ENCODE measurements at regions not wholly inside any gene's neighbourhood (a gene's known extent, or its start where the extent isn't known, plus 50 kb on each side); places are given as distances from the start of the nearest gene placed in this dataset.

DNA sequence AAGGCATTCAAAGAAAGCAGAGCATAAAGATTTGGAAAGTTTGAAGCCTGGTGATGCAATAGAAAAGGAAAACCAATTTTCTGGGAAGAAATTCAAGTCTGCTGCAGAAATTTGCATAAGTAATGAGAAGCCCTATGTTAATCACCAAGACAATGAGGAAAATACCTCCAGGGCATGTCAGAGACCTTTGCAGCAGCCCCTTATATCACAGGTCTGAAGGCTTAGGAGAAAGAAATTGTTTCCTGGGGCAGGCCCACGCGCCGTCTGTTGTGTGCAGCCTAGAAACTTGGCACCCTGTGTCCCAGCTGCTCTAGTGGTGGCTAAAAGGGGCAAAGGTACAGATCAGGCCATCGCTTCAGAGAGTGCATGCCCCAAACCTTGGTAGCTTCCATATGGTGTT, 495.3 kb upstream of the CDH6 start:
- DNase-seq: no peak

DNA sequence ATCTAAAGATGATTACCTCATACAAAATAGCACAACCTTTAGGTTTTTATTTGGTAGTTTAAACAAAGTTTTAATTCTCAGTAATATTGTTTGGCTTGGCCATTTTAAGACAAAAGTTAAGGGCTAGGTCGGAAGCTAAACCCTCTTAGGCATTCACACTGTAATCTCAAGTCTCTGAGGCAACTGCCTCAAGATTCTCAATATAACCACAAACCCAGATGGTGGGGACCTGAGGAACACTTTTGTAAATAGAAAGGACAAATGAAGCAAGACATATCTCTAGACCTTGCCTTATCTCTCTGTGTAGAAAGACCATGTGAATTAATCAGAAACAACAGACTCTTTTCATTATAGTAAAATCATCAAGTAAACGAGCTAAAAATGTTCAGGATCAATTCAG, 500.2 kb upstream of the CDH6 start:
- no peak for DNase-seq

DNA sequence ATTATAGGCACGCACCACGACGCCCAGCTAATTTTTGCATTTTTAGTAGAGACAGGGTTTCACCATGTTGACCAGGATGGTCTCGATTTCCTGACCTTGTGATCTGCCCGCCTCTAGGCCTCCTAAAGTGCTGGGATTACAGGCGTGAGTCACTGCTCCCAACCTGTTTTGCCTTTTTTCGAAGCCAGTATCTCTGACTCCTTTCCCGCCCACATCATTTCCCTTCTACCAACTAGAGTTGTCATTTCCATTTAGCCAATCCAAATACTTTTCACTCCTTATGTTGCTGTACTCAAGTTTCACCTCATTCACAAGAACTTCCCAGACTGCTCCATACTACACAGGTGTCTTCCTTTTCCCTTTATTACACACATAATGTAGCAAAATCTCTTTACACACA, 502.6 kb upstream of the CDH6 start:
- no peak for DNase-seq

DNA sequence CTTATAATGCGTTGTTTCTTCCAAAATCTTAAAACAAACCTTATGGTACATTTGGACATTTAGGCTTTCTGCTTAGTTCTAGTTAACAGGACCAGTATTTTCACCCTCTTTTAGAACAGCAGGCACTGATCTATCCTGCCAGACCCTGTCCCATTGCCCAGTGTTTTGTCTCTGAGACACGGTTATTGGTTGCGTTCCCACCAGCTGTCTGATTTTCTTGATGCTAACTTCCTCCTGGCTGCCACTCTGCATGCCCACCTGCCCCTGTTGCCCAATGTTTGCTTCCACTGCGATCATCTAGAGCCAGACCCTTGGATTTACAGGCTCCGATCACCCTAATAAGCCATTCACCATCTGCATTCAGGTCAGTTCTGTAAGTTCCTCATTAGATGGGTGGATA, 506.0 kb upstream of the CDH6 start:
- DNase-seq: no peak

DNA sequence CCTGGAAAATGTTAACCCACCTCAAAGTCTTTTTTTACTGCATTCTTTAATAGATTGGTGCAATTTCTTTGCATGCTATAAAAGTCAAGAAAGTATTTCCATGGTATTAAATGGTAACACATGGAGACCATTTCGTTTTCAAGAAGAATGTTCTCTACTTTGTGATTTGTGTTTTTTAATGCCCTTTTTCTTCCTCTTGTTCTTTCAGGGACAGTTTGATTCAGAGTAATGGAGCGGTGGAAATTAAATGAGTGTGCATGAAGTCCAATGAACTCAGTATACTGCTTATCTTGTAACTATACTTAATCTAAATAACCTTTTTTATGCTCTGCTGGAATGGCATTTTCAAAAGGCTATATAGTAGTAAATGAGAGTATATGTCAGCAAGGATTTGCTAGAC, 507.0 kb upstream of the CDH6 start:
- DNase-seq: no peak

DNA sequence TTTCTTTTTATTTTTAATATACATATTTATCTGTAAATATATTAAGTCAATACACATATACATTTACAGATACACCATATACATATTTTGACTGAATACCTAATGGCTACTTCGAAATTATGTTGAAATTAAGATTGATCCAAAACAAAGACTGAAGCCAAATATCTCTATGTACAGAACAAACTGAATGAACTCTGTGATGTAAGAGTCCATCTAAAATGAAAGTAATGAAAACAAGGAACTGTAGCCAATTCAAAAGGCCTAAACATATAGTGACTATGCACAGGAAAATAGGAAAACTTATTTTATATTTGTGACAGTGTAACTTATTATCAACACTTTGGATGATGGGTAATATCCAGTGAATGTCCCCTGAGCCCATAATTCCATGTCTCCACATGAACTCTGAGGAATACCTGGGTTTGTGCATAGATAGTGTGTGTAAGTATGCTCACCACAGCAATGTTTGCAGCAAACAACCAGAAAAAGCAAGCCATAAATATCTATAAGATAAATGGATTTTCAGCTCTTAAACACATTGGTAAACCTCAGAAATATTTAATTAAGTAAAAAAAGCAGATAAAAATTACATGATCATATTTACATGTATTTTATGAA, 517.2 kb upstream of the CDH6 start:
- DNase-seq: no peak

DNA sequence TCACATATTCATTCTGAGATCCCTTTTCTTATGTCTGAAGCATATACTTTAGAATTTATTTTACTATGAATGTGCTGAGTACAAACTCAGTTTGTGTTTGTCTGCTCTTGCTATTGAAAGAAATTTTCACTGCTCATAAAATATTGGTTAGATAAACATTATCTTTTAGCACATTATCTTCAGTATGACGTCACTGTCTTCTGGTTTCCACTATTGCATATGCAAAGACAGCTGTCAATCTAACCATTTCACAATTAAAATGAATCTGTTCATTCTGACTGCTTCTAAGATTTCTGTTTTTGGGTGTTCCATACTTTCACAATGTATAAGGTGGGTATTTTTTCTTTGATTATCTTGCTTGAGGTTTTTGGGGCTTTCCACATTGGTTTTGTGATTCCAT, 526.2 kb upstream of the CDH6 start:
- DNase-seq: no peak

DNA sequence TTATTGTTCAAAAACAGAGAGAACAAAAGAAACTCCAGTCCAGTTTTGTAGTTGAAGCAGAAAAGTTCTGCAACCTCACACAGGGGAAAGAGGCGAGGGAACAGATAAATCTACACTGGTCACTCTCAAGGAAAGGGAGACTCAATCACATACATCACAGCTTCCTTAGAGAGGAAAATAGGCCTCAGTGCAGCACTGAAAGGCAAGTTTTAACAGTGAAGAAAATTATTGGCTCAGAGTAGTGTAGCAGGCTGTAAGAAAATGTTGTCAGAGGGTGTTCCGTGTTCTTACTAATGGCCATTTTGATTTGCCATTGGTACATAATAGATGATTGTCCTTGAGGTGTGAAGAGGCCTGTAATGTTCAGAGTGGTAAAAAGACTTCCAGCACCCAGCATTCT, 530.0 kb upstream of the CDH6 start:
- DNase-seq: no peak

DNA sequence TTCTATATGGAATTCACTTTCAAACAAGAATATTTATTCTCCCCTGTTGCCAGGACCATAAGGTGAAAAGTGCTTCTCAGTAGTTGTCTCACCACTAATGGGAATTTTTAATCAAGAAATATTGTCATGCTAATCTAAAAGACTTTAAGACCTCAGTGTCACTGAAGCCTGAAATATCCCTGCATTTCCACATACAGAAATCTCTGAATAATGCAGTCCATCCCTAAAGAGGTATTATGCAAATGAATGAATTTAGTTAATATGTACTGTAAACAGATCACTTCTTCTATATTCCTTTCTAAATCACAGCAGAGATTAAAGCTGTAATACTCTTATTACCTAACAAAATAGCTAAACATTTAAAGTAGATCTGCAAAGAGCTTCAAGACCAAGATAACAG, 531.1 kb upstream of the CDH6 start:
- DNase-seq: no peak

DNA sequence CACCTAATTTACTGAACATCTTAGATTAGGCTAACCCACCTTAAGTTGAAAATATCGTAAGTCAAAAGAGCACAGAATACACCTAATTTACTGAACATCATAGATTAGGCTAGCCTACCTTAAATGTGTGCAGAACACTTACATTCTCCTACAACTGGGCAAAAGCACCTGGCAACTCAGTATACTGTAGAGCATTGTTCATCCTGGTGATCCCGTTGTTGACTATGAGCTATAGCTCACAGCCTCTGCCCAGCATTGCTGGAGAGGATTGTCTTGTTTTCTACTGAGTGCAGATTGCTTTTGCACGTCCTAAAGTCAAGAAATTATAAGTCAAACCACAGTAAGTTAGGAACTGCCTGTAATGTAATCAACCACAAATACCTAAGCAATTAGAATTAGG, 531.8 kb upstream of the CDH6 start:
- DNase-seq: no peak

DNA sequence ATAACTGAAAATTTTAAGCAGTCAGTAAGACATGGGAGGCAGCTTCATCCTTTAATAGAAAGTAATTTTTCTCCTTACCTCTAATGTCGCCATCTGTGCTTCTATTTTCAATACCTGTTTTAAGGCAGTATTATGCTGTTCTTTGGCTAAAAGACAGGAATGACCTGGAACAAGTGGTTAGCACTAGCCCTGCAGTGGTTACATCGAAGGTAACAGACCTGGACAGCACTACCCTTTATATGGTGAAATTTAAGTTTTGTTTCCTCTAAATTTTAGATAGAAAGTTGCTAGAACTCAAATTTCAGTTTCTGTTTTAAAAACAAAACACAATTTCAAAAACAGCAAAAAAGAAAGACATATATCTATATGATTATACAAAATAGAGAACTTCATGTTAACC, 534.1 kb upstream of the CDH6 start:
- DNase-seq: no peak

DNA sequence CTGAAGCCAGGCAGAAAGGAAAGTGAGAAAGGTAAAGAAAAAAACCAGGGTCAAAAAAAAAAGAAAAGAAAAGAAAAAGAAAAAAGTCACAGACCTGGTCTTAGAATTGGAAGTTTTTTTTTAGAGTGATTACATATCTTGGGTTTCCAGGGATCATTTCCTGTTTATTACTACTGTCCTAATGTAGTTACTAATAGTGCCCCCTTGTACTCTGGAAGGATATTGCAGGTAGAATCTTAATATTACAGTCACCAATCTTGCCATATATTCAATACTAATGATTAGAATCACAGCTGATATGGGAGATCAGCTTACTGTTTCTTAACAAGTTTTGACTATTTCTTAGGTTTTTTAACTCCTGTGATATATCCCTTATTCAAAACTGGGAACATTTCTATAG, 543.2 kb upstream of the CDH6 start:
- no peak for DNase-seq

DNA sequence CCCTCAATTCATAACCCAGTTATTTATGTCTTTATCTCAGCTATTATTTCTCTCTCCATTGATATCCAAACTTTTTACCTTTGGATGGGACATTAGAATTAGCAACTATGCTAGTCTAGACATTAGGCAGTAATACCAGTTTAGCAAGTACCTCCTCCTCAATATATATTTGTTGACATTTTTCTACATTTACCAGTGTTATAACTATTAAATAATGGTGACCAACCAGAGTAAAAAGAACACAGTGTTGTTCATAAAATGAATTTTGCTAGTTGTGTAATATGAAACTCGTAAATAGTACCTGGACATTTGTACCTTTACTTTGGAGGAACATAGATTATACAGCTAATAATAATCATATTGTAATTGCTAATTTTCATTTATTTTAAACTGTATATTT, 554.6 kb upstream of the CDH6 start:
- no peak for DNase-seq

DNA sequence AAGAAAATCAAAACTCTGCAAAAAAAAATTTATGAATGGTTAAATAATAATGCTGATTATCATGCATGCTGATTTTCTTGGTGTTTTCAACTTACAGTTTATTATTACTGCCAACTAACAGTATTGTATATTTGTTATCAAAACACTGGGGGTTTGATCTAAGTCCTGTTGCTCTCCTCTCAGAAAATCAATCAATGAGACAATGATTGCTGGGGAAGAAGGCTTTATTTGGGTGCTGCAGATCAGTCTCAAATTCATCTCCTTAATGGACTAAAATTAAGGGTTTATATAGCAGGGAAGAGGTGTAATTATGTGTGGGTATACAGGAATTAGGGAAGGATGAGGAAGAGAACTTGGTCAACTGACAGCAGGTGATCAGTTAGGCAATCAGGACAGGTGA, 565.5 kb upstream of the CDH6 start:
- DNase-seq: no peak

DNA sequence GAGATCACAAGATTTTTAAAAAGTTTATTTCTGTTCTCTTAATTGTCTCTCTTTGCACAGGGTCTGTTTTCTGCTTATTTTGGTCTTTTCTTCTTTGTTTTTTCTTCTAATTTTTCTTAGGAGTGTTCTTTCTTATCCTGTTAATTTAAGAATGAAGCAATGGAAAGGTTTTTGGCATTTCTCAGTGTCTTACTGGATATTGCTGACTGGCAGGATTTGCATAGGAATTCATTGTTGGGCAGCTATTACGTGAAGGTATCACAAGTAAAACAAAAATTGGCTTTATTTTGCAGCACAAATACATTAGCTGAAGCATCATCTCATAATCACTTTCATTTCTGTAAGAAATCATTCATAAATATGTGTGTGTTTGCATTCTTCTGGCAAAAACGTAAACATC, 566.9 kb upstream of the CDH6 start:
- DNase-seq: no peak

DNA sequence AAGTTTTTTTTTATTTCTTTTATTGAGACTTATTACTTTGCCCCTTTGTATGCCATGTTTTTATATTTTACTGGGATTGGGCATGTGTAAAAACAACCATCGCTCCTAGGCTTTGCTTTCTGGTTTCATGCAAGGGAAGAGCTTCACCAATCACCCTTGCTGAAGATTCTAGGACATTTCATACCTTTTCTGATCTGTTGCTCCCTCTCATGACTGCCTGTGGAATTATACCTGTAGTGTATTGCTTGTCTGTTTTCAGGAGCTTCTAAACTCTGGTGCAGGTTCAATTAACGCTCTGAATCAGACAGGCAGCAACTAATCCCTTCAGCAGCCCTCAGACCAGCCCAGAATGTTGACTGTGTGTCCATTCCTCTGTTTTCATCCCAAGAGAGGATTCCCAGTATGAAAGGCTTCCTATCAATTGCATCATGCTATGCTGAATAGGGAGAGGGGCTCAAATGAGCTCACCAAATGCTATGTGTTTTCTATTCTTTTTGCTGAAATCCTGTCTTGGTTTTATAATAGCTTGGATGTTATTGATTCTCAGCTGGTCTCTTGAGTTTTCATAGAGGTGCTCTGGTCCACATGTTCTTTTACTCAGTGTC, 572.9 kb upstream of the CDH6 start:
- no peak for DNase-seq

DNA sequence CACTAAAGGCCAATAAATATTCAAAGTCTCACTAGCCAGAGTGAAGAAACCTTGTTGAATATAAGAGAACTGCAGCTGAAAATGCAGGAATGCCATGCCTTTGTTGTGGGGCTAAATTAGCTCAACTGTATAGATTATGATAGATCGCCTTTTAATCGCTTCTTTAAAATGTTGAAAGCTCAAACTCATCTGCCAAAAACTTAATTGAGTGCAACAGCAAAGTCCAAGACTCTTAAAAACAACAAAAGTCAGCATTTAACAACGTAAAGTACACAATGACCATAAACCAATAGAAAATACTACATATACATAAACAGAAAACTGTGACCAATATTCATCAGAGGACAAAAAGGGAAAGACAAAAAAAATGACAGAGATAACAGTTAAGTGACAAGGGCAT, 585.0 kb upstream of the CDH6 start:
- DNase-seq: no peak

DNA sequence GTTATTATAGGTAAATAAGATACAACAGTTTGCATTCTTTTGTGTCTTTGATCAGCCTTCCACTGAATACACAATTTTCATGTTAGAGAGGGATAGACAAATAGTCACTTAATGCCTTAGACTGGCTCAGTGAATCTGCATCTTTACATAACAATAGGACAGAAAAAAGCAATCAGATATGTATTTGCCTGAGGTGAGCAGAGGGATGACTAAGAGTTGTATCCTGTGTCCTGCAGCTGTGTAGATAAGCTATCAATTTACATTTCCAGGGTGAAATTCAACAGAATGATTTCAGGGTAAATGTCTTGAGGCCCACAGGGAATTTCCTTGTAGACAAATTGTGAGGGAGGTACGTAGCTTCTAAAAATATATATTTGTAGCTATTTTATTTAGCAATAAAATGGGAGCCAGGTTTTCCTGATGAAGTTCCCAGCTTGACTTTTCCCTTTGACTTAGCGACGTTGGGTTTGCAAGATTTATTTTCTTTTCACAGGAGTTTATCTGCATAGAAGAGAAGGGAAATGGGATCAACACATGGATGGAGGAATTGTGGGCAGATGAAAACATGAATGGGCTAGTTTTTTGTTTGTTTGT, 586.1 kb upstream of the CDH6 start:
- no peak for DNase-seq

DNA sequence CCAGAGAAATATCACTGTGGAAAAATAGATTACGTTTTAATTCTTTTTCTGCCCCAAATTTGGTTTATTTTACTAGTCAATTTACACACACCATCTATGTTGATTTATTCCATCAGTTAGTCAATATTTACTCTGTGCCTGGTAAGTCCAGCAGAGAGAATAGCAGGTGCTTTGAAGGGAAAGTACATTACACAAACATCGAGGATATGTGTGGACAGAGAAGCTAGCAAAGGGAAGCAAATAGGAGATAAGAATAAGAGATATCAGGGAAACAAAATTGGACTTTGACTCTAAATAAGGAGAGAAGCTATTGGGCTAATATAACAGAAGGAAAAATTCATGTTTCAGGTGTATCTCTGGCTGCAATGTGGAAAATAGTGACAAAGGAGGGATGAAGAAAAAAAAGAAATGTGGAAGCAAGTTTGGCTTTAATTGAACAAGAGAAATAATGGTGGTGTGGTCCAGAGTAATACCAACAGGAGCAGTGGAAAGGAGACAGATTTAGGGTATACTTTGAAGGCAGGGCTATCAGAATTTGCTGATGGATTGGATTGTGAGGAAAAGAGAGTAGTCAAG, 587.7 kb upstream of the CDH6 start:
- no peak for DNase-seq

DNA sequence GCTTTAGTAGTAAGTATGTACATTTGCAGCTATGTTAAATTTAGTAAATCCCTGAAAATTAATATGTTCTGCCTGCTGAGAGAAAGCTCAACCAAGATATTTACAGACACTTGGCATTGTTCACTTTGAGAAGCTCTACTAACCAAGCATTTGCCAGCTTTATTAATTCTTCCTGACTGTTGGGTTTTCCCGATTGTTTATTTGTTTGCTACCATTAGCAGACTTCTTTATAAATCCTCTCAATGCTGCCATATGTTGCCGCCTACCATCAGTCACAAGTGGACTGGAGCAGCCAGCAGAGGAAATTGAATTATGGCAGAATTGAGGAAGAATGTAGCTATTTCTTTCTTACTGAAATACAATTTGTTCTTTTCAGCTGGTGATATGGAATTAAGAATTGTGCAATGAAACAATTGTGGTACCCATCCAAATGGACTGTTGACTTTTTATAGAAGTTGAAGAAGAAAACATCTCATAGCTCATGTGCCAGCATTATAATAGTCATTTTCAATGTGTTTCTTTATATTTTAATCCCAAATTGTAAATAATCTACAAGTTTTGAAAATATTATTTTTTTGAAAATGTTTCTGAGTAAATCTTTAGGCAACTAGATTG, 588.7 kb upstream of the CDH6 start:
- DNase-seq: no peak

DNA sequence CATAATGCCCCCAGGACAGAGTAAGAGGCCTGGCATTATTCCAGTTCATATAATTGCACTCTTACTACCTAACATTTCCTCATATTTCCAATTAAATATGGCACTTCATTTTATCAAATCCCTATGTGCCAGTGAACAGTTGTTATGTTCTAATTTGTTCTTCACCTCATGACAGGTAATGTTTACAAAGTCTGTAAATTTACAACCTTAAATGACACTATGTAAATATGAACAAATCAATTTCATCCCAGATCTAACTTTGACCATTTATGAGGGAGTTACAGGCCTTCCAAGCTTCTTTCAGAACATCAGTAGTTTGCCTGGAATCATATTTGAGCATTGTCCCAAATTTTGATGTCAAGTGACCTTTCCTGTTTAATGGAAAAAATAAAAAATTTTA, 592.6 kb upstream of the CDH6 start:
- no peak for DNase-seq

DNA sequence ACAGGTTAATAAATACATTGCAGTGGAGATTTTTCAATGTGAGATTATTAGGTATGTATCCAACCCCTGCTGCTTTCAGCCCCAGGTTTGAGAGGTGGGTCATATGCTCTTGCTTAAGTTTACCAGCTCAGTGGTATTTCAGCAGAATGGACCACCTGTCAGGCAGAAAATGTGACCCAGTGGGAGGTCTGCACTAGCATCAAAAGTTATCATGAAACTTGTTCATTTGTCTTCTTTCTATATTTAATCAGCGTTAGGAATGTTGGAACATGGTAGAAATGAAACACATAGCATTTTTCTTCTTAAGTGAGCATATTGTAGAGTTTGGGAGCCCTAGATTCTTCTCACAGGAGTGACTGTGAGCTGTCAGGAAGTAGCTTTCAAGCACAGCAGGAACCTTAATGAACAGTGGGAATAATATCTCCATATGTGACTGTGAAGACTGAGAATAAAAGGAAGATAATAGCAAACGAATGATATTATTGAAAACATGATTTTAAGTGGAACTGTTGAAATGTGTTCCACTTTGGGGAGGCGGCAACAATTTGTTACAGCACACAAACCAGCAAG, 596.9 kb upstream of the CDH6 start:
- no peak for DNase-seq

DNA sequence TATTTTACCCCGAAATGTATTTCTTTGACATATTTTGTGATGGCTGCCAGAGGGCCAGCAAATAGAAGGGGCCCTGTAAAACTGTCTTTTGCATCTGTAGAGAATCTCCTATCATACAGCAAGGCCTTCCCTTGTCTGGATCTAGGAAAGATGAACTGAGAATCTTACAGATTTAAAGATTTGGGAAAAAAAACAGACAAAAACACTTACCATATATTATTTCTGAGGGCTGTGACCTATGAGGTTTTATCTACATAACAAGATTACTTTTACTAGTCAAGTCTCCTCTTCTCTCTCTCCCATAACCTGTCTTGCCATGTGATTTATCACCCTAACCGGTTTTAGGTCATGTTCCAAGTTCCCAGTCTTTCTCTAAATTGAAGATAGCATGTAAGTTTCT, 599.2 kb upstream of the CDH6 start:
- no peak for DNase-seq

DNA sequence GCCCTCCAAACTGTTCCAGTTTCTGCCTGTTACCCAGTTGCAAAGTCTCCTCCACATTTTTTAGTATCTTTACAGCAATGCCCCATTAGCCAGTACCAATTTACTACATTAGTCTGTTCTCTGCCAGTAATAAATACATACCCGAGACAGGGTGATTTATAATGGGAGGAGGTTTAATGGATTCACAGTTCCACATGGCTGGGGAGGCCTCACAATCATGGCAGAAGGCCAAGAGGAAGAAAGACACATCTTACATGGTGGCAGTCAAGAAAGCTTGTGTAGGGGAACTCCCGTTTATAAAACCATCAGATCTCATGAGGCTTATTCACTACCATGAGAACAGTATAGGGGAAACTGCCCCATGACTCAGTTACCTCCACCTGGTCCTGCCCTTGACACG, 600.7 kb upstream of the CDH6 start:
- no peak for DNase-seq
